K562 (cell line): ENCODE measurements at regions not wholly inside any gene's neighbourhood (a gene's known extent, or its start where the extent isn't known, plus 50 kb on each side); places are given as distances from the start of the nearest gene placed in this dataset.

ENCODE experiments used
- ATAC-seq: fragments of 200-7000 bp; cut with Tn5 transposase; 3 replicates; pipeline ENCODE4 v1.9.1; 2020; ENCODE audit warnings: moderate library complexity
- BruUV-seq: library from RNA; stranded (reverse); fragments of 400-500 nt; replicated peaks from 2 replicates; lab custom pipeline; 2021; lab: Mats Ljungman, UMichigan
- CTCF ChIA-PET: fragments of 300-600 bp; formaldehyde crosslinking; extraction: SDS; loops from one replicate; lab custom pipeline; 2021; ENCODE audit warnings: low intra/inter-chr PET ratio; lab: Yijun Ruan, JAX
- POLR2A ChIA-PET: fragments of 300-600, 350-650 bp; sonication (Branson Sonifier 250); formaldehyde crosslinking; extraction: SDS; loops from one replicate; lab custom pipeline; 2021; ENCODE audit warnings: antibody characterized with exemption, inconsistent platforms; lab: Yijun Ruan, JAX
- DNase-seq, 4 experiments: peaks; one replicate each; pipeline versions ENCODE4 v3.0.0 to v3.0.0-alpha.2; 2011 to 2018; ENCODE audit warnings: low spot score in 3 of 4, mixed read lengths in 3 of 4; ENCODE audit errors: extremely low read depth in 1 of 4
- FAIRE-seq: peaks from 2 replicates; lab custom pipeline; 2011; peaks lifted over from hg19 to GRCh38; lab: Jason Lieb, UNC
- H2AFZ ChIP-seq: 2 replicates; pipeline ENCODE4 v1.6.0; 2011; ENCODE audit warnings: low read depth, low read length, control low read depth, inconsistent platforms
- H3K27ac ChIP-seq: fragments of 200-600 bp; 3 replicates; pipeline ENCODE4 v1.8.0; 2011; ENCODE audit warnings: low read depth, mild to moderate bottlenecking, control low read depth, inconsistent platforms, low read length, moderate library complexity, mixed read lengths; ENCODE audit errors: extremely low read depth
- H3K27me3 ChIP-seq, 2 experiments: fragments of 300-600 bp in 1 of 2; 2 replicates in 1 of 2; 3 replicates in 1 of 2; pipeline versions ENCODE4 v1.6.0 to v1.8.0; 2011; ENCODE audit warnings: inconsistent platforms in 2 of 2, low read length in 2 of 2, mild to moderate bottlenecking in 1 of 2, mixed read lengths in 1 of 2, moderate library complexity in 1 of 2; ENCODE audit not compliant: control insufficient read depth in 2 of 2, insufficient read depth in 2 of 2
- H3K36me3 ChIP-seq: fragments of 300-600 bp; 3 replicates; pipeline ENCODE4 v1.8.0; 2011; ENCODE audit warnings: mild to moderate bottlenecking, low read length, inconsistent platforms; ENCODE audit not compliant: control insufficient read depth, insufficient read depth
- H3K4me1 ChIP-seq, 2 experiments: fragments of 200-600 bp in 1 of 2; replicated peaks in 1 of 2; 2 replicates in 1 of 2; 3 replicates in 1 of 2; pipeline versions ENCODE4 v1.5.1 to v1.8.0; 2011; ENCODE audit warnings: inconsistent platforms in 2 of 2, low read length in 2 of 2, mild to moderate bottlenecking in 1 of 2, mixed read lengths in 1 of 2, moderate library complexity in 1 of 2; ENCODE audit not compliant: control insufficient read depth in 2 of 2, insufficient read depth in 2 of 2
- H3K4me2 ChIP-seq: 2 replicates; pipeline ENCODE4 v1.6.1; 2011; ENCODE audit warnings: low read length, control low read depth, inconsistent platforms, mixed read lengths; ENCODE audit not compliant: insufficient read depth
- H3K4me3 ChIP-seq: fragments of 200-600 bp; sonication (generic), shearing (Covaris generic); 2 replicates; pipeline ENCODE4 v1.5.1; 2016; ENCODE audit warnings: control low read depth, inconsistent platforms
- H3K79me2 ChIP-seq: fragments of 200-600 bp; 3 replicates; pipeline ENCODE4 v1.8.0; 2011; ENCODE audit warnings: low read length, inconsistent platforms; ENCODE audit not compliant: control insufficient read depth, insufficient read depth
- H3K9ac ChIP-seq, 2 experiments: 2 replicates each; pipeline versions ENCODE4 v1.6.0 to v1.6.1; 2011; ENCODE audit warnings: low read depth in 2 of 2, low read length in 2 of 2, control low read depth in 1 of 2, inconsistent platforms in 1 of 2, mild to moderate bottlenecking in 1 of 2, mixed read lengths in 1 of 2; ENCODE audit not compliant: insufficient read depth in 1 of 2
- H3K9me1 ChIP-seq: one replicate; pipeline ENCODE4 v1.6.0; 2011; ENCODE audit warnings: inconsistent platforms, mild to moderate bottlenecking, low read length, moderate library complexity; ENCODE audit not compliant: control insufficient read depth, insufficient read depth
- H3K9me3 ChIP-seq: replicated peaks from 2 replicates; pipeline ENCODE4 v1.5.1; 2011; ENCODE audit warnings: low read depth, low read length, inconsistent platforms; ENCODE audit not compliant: control insufficient read depth, insufficient read depth
- H4K20me1 ChIP-seq: replicated peaks from 2 replicates; pipeline ENCODE4 v1.6.1; 2011; ENCODE audit warnings: low read length, inconsistent platforms, mixed read lengths; ENCODE audit not compliant: control insufficient read depth, insufficient read depth
- ARID1B ChIP-seq: fragments of 450-650 bp; IDR thresholded peaks from 2 replicates; pipeline ENCODE4 v1.6.1; 2016; ENCODE audit warnings: antibody characterized with exemption, mild to moderate bottlenecking, inconsistent platforms
- BMI1 ChIP-seq: fragments of 150-350 bp; IDR thresholded peaks from 2 replicates; pipeline ENCODE4 v1.6.1; 2014; ENCODE audit warnings: low read length
- ESRRA ChIP-seq: fragments of 450-650 bp; IDR thresholded peaks from 2 replicates; pipeline ENCODE4 v1.6.1; 2014; ENCODE audit warnings: low read depth, mild to moderate bottlenecking, moderate library complexity, borderline replicate concordance
- ETV5 ChIP-seq: sonication (generic); formaldehyde crosslinking; IDR thresholded peaks from 2 replicates; pipeline ENCODE4 v1.4.0; 2020; ENCODE audit warnings: low read depth, mild to moderate bottlenecking, missing genetic modification reagents
- KAT7 ChIP-seq: sonication (generic); formaldehyde crosslinking; IDR thresholded peaks from 2 replicates; pipeline ENCODE4 v1.8.0; 2022; ENCODE audit warnings: missing genetic modification reagents, mild to moderate bottlenecking, borderline replicate concordance
- MAFF ChIP-seq: IDR thresholded peaks from 2 replicates; pipeline ENCODE4 v1.6.1; 2012; ENCODE audit warnings: low read length, improper control_type of control experiment
- OTX1 ChIP-seq: fragments of 450-650 bp; formaldehyde crosslinking; IDR thresholded peaks from 2 replicates; pipeline ENCODE4 v1.4.0; 2022; ENCODE audit warnings: mild to moderate bottlenecking
- PHB2 ChIP-seq: fragments of 450-650 bp; IDR thresholded peaks from 2 replicates; pipeline ENCODE4 v1.6.1; 2017; ENCODE audit warnings: low read depth
- POLR2AphosphoS5 ChIP-seq: IDR thresholded peaks from 2 replicates; pipeline ENCODE4 v1.6.1; 2011; ENCODE audit warnings: mild to moderate bottlenecking, low read depth, low read length, moderate library complexity; ENCODE audit not compliant: control insufficient read depth, insufficient read depth
- WGBS: fragments of 100-300 bp; shearing (Covaris generic); methylation state at CpG from one replicate; pipeline ENCODE4 v1.1.6; 2016; ENCODE audit warnings: low coverage, mixed read lengths; ENCODE audit not compliant: insufficient coverage; ENCODE audit errors: missing lambda C conversion rate; 5-methylcytosine and 5-hydroxymethylcytosine counted together
- in situ Hi-C: fragments of 300-500 bp; cut with MboI; formaldehyde crosslinking; loops from 4 replicates; pipeline ENCODE4 v1.15.0; 2018; ENCODE audit warnings: inconsistent platforms, mixed read lengths
- intact Hi-C: fragments of 100-400 bp; cut with micrococcal nuclease; formaldehyde crosslinking; loops from 2 replicates; pipeline ENCODE4 v1.14.2; 2022
- TF ChIP-seq, protein P1 (sequence below): fragments of 450-650 bp; IDR thresholded peaks from 2 replicates; pipeline ENCODE4 v1.6.1; 2016; ENCODE audit warnings: missing biosample characterization, missing genetic modification characterization
- TF ChIP-seq, protein P2 (sequence below): IDR thresholded peaks from 2 replicates; pipeline ENCODE4 v1.6.1; 2014; ENCODE audit warnings: antibody characterized with exemption
- TF ChIP-seq, protein P3 (sequence below): sonication (generic); formaldehyde crosslinking; IDR thresholded peaks from 2 replicates; pipeline ENCODE4 v1.8.0; 2022; ENCODE audit warnings: mild to moderate bottlenecking, missing genetic modification reagents

DNA sequence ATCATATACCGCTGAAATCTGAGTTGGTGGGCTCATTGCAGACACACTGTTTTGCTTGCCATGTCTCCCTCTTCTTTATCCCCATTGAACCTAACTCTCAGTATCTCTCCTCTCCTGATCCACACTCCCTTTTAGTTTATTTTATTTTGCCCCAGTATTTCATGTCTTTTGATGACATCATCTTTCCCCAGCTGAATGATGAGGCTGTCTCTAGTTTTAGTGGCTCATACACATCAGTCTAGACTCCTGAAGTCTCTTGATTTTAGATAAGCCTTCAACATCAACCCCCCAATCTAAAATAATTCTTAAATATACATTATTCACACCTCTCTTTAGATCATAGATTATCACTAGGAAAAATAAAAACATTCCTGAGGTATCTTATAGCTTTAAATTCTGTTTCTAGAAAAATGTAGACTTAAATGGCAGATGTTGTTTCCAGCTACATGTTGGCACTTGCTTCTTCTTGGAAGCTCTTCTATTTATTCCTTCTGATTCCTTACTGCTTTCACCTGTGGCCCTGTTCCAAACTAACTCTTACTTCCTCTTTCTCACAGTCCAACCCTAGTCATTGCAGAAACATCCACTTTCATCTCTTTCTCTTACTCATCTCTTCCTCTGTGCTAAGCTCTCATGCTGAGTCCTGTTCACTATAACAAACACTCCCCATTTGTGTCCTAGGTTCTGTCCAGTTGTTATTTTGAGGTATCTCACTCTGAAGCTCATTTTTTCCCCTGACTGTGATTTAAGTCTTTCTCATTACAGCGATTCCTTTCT lies 191.9 kb upstream of the SLC35B3 start:
- no TSS peak for BruUV-seq
- H3K9ac ChIP-seq, result no peak overlapping the region
- H3K27ac ChIP-seq, result no peak overlapping the region
- H3K27me3 ChIP-seq, result no peaks in the 10 kb centered on the region
- TF ChIP-seq, protein P1, sequence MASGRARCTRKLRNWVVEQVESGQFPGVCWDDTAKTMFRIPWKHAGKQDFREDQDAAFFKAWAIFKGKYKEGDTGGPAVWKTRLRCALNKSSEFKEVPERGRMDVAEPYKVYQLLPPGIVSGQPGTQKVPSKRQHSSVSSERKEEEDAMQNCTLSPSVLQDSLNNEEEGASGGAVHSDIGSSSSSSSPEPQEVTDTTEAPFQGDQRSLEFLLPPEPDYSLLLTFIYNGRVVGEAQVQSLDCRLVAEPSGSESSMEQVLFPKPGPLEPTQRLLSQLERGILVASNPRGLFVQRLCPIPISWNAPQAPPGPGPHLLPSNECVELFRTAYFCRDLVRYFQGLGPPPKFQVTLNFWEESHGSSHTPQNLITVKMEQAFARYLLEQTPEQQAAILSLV (tag), result no peak
- no peak for TF ChIP-seq KAT7 (CRISPR knock-in tag)
- TF ChIP-seq, all 486 proteins: peak for 0
- intact Hi-C loops, result no loop called here
- Histone ChIP-seq H3K4me1 (no peaks in the 10 kb centered on the region), H3K36me3 (no peaks in the 10 kb centered on the region), H3K9me3 (no peaks in the 10 kb centered on the region), H3K4me2 (no peak overlapping the region), H4K20me1 (no peaks in the 10 kb centered on the region), H3K4me3 (no peak overlapping the region), H3K9me1 (no peaks in the 10 kb centered on the region), H2AFZ (no peak overlapping the region), H3K79me2 (no peaks in the 10 kb centered on the region)
- DNase-seq, result no peak
- FAIRE-seq, result no peak
- in situ Hi-C loops, result no loop called here
- 3% methylated on average over 2 of the region's 2 CpGs for WGBS
- no peak for ATAC-seq
- CTCF ChIA-PET, result no interaction called here
- POLR2A ChIA-PET, result no interaction called here

DNA sequence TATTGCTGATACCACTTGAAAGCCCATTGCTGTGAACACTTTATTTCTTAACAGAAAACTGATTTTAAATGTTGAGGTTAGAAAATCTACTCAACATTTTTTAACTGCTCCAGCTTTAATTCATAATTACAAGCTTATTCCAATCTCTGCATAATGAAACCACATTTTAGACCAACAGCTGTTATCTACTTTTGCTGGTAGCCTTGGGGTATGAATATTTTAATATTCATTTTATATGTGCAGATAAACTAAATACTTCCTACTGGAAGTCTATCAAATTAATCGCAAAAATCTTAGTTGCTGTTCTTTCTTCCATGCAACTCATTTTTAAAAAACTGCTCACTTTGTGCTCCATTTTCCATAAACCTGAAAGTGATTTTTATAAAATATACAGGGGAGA lies 189.3 kb upstream of the SLC35B3 start:
- ChIA-PET CTCF (no interaction called here), POLR2A (no interaction called here)
- H3K4me1 ChIP-seq, result no peaks in the 10 kb centered on the region
- H3K4me2 ChIP-seq, result no peak overlapping the region
- no peak overlapping the region for H2AFZ ChIP-seq
- H3K9me1 ChIP-seq, result no peaks in the 10 kb centered on the region
- no peak overlapping the region for H3K4me3 ChIP-seq
- in situ Hi-C loops, result no loop called here
- H3K9me3 ChIP-seq, result no peaks in the 10 kb centered on the region
- no TSS peak for BruUV-seq
- H3K27me3 ChIP-seq, result no peaks in the 10 kb centered on the region
- FAIRE-seq, result no peak
- intact Hi-C loops, result no loop called here
- no peaks in the 10 kb centered on the region for H3K36me3 ChIP-seq
- H3K9ac ChIP-seq, result no peak overlapping the region
- no peak overlapping the region for H3K27ac ChIP-seq
- no peaks in the 10 kb centered on the region for H4K20me1 ChIP-seq
- no peaks in the 10 kb centered on the region for H3K79me2 ChIP-seq
- ATAC-seq, result no peak
- 0% methylated on average over 1 of the region's 1 CpG for WGBS
- DNase-seq, result no peak
- TF ChIP-seq ETV5 (CRISPR knock-in tag) (no peak), POLR2AphosphoS5 (no peak), MAFF (no peak), BMI1 (no peak), PHB2 (no peak), OTX1 (CRISPR knock-in tag) (no peak), ESRRA (no peak), ARID1B (no peak)
- TF ChIP-seq, protein P2, sequence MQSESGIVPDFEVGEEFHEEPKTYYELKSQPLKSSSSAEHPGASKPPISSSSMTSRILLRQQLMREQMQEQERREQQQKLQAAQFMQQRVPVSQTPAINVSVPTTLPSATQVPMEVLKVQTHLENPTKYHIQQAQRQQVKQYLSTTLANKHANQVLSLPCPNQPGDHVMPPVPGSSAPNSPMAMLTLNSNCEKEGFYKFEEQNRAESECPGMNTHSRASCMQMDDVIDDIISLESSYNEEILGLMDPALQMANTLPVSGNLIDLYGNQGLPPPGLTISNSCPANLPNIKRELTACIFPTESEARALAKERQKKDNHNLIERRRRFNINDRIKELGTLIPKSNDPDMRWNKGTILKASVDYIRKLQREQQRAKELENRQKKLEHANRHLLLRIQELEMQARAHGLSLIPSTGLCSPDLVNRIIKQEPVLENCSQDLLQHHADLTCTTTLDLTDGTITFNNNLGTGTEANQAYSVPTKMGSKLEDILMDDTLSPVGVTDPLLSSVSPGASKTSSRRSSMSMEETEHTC, result no peak
- TF ChIP-seq, protein P3, sequence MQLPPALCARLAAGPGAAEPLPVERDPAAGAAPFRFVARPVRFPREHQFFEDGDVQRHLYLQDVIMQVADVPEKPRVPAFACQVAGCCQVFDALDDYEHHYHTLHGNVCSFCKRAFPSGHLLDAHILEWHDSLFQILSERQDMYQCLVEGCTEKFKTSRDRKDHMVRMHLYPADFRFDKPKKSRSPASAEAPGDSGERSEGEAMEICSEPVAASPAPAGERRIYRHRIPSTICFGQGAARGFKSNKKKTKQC (CRISPR knock-in tag), result no peak
